ENCODE measurements at regions not wholly inside any gene's neighbourhood (a gene's known extent, or its start where the extent isn't known, plus 50 kb on each side); places are given as distances from the start of the nearest gene placed in this dataset.
"Not testable (repeated sequence)": the region's sequence is repeated elsewhere in the genome, so short reads cannot be mapped to it uniquely, and the experiment has no call there.

- no peak for DNase-seq (ENCODE audit: extremely low read depth in 1 of 2, low read depth in 1 of 2)
These were observed 799.3 kb upstream of the NUDT12 start for GRCh38 chr5:104361932-104362331.

- no peak for DNase-seq (ENCODE audit: extremely low read depth in 1 of 2, low read depth in 1 of 2)
These were observed 792.8 kb upstream of the NUDT12 start for GRCh38 chr5:104355350-104355749.

- DNase-seq (ENCODE audit: extremely low read depth in 1 of 2, low read depth in 1 of 2), result no peak
These were observed 790.8 kb upstream of the NUDT12 start for GRCh38 chr5:104353371-104353770.

GRCh38 chr5:104352954-104353353 lies 790.4 kb upstream of the NUDT12 start:
- no peak for DNase-seq (ENCODE audit: extremely low read depth in 1 of 2, low read depth in 1 of 2)

- no peak for DNase-seq (ENCODE audit: extremely low read depth in 1 of 2, low read depth in 1 of 2)
These were observed 784.6 kb upstream of the NUDT12 start for GRCh38 chr5:104347119-104347708.

GRCh38 chr5:104345222-104346016 lies 782.8 kb upstream of the NUDT12 start:
- no peak for DNase-seq (ENCODE audit: extremely low read depth in 1 of 2, low read depth in 1 of 2)

- DNase-seq (ENCODE audit: extremely low read depth in 1 of 2, low read depth in 1 of 2), result no peak
These were observed 782.2 kb upstream of the NUDT12 start for GRCh38 chr5:104344809-104345208.

GRCh38 chr5:104327801-104328200 lies 765.2 kb upstream of the NUDT12 start:
- no peak for DNase-seq (ENCODE audit: extremely low read depth in 1 of 2, low read depth in 1 of 2)

GRCh38 chr5:104326966-104327365 lies 764.4 kb upstream of the NUDT12 start:
- no peak for DNase-seq (ENCODE audit: extremely low read depth in 1 of 2, low read depth in 1 of 2)

GRCh38 chr5:104325356-104325755 lies 762.8 kb upstream of the NUDT12 start:
- DNase-seq (ENCODE audit: extremely low read depth in 1 of 2, low read depth in 1 of 2), result no peak

GRCh38 chr5:104316676-104317075 lies 754.1 kb upstream of the NUDT12 start:
- DNase-seq (ENCODE audit: extremely low read depth in 1 of 2, low read depth in 1 of 2), result not testable (repeated sequence)

GRCh38 chr5:104312481-104312880 lies 749.9 kb upstream of the NUDT12 start:
- no peak for DNase-seq (ENCODE audit: extremely low read depth in 1 of 2, low read depth in 1 of 2)

GRCh38 chr5:104305602-104306001 lies 743.0 kb upstream of the NUDT12 start:
- DNase-seq (ENCODE audit: extremely low read depth in 1 of 2, low read depth in 1 of 2), result no peak

GRCh38 chr5:104299998-104300706 lies 737.6 kb upstream of the NUDT12 start:
- DNase-seq (ENCODE audit: extremely low read depth in 1 of 2, low read depth in 1 of 2), result no peak

- DNase-seq (ENCODE audit: extremely low read depth in 1 of 2, low read depth in 1 of 2), result no peak
These were observed 735.9 kb upstream of the NUDT12 start for GRCh38 chr5:104298518-104298917.

GRCh38 chr5:104297076-104297475 lies 734.5 kb upstream of the NUDT12 start:
- no peak for DNase-seq (ENCODE audit: extremely low read depth in 1 of 2, low read depth in 1 of 2)

GRCh38 chr5:104295991-104296390 lies 733.4 kb upstream of the NUDT12 start:
- no peak for DNase-seq (ENCODE audit: extremely low read depth in 1 of 2, low read depth in 1 of 2)

- DNase-seq (ENCODE audit: extremely low read depth in 1 of 2, low read depth in 1 of 2), result no peak
These were observed 720.5 kb upstream of the NUDT12 start for GRCh38 chr5:104283136-104283535.

GRCh38 chr5:104273725-104274124 lies 711.1 kb upstream of the NUDT12 start:
- no peak for DNase-seq (ENCODE audit: extremely low read depth in 1 of 2, low read depth in 1 of 2)

GRCh38 chr5:104267320-104268015 lies 704.9 kb upstream of the NUDT12 start:
- no peak for DNase-seq (ENCODE audit: extremely low read depth in 1 of 2, low read depth in 1 of 2)

GRCh38 chr5:104266161-104266560 lies 703.6 kb upstream of the NUDT12 start:
- no peak for DNase-seq (ENCODE audit: extremely low read depth in 1 of 2, low read depth in 1 of 2)
